ENCODE measurements at regions not wholly inside any gene's neighbourhood (a gene's known extent, or its start where the extent isn't known, plus 50 kb on each side); places are given as distances from the start of the nearest gene placed in this dataset.

Small RNA genes in the stretch of these regions (small RNA-seq; reads per million reads assigned to genes)
- gene COX7A2P2 (0 to 0.04 reads per million in 2 experiments), gene RNU6-34P (0 to 0.10 reads per million in 2 experiments)
